Vagina (tissue), 2 donors: ENCODE measurements at regions not wholly inside any gene's neighbourhood (a gene's known extent, or its start where the extent isn't known, plus 50 kb on each side); places are given as distances from the start of the nearest gene placed in this dataset.
"Not testable (repeated sequence)": the region's sequence is repeated elsewhere in the genome, so short reads cannot be mapped to it uniquely, and the experiment has no call there.

Experiments
- DNase-seq, 2 donors: peaks; one replicate each; pipeline ENCODE4 v3.0.0-alpha.2; 2017; ENCODE audit errors: extremely low spot score in 2 of 2
- H3K27ac ChIP-seq: fragments of 200-600 bp; sonication (generic); one replicate; pipeline ENCODE4 v1.5.1; 2019
- H3K27me3 ChIP-seq: fragments of 200-600 bp; sonication (generic); one replicate; pipeline ENCODE4 v1.5.1; 2019
- H3K36me3 ChIP-seq, 2 donors: fragments of 200-600 bp; sonication (generic); one replicate each; pipeline ENCODE4 v1.5.1; 2017 to 2019
- H3K4me1 ChIP-seq: fragments of 200-600 bp; sonication (generic); one replicate; pipeline ENCODE4 v1.5.1; 2019
- H3K4me3 ChIP-seq, 2 donors: fragments of 200-600 bp; sonication (generic); 1 replicate in 1 of 2; 2 replicates in 1 of 2; pipeline ENCODE4 v1.5.1; 2016 to 2019
- H3K9me3 ChIP-seq: fragments of 200-600 bp; sonication (generic); one replicate; pipeline ENCODE4 v1.5.1; 2019
- CTCF ChIP-seq, 3 experiments: fragments of 450-650 bp in 2 of 3; fragments of 200-600 bp in 1 of 3; sonication (generic) in 1 of 3; IDR thresholded peaks; one replicate each; pipeline ENCODE4 v1.5.1; 2017 to 2019; ENCODE audit warnings: antibody characterized with exemption in 3 of 3, mild to moderate bottlenecking in 2 of 3, moderate library complexity in 2 of 3
- POLR2A ChIP-seq, 2 donors: fragments of 450-650 bp; IDR thresholded peaks; one replicate each; pipeline ENCODE4 v1.6.1; 2017; ENCODE audit warnings: antibody characterized with exemption in 2 of 2, mild to moderate bottlenecking in 2 of 2, moderate library complexity in 2 of 2
- POLR2AphosphoS5 ChIP-seq, 2 donors: sonication (generic); formaldehyde crosslinking; IDR thresholded peaks; one replicate each; pipeline ENCODE4 v1.9.0; 2017; ENCODE audit warnings: antibody characterized with exemption in 2 of 2, mild to moderate bottlenecking in 2 of 2, low read depth in 1 of 2; ENCODE audit not compliant: insufficient read depth in 1 of 2
- intact Hi-C: fragments of 100-400 bp; cut with DNase I; formaldehyde crosslinking; loops from one replicate; pipeline ENCODE4 v1.15.1; 2023

- DNase-seq = no peak
- Histone ChIP-seq H3K9me3 (no peaks in the 10 kb centered on the region), H3K4me1 (no peaks in the 10 kb centered on the region), H3K27me3 (no peaks in the 10 kb centered on the region), H3K36me3 (no peaks in the 10 kb centered on the region), H3K4me3 (no peak overlapping the region), H3K27ac (no peak overlapping the region)
- no peak for TF ChIP-seq CTCF (IDR thresholded peaks at IDR 0.05)
- no peak for TF ChIP-seq POLR2AphosphoS5 (IDR thresholded peaks at IDR 0.05; ENCODE audit: insufficient read depth in 1 of 2, low read depth in 1 of 2)
- no peak for TF ChIP-seq POLR2A (IDR thresholded peaks at IDR 0.05)
- intact Hi-C loops = no loop called here
Observed at GRCh38 chr2:130251535-130251872, 53.3 kb upstream of the TUBA3E start.

- H3K4me3 ChIP-seq, DNase-seq, intact Hi-C loops, H3K27me3 ChIP-seq, H3K4me1 ChIP-seq, H3K9me3 ChIP-seq, H3K27ac ChIP-seq, H3K36me3 ChIP-seq: not testable (repeated sequence)
Observed at GRCh38 chr2:130248355-130248754, 50.1 kb upstream of the TUBA3E start.
